HG02759 (cell line): ENCODE measurements at regions not wholly inside any gene's neighbourhood (a gene's known extent, or its start where the extent isn't known, plus 50 kb on each side); places are given as distances from the start of the nearest gene placed in this dataset.

Experiments used
- ATAC-seq: cut with Tn5 transposase; IDR thresholded peaks from one replicate; pipeline ENCODE4 v1.9.1; 2021; ENCODE audit warnings: mild to moderate bottlenecking, moderate library complexity; ENCODE audit not compliant: unreplicated experiment

DNA sequence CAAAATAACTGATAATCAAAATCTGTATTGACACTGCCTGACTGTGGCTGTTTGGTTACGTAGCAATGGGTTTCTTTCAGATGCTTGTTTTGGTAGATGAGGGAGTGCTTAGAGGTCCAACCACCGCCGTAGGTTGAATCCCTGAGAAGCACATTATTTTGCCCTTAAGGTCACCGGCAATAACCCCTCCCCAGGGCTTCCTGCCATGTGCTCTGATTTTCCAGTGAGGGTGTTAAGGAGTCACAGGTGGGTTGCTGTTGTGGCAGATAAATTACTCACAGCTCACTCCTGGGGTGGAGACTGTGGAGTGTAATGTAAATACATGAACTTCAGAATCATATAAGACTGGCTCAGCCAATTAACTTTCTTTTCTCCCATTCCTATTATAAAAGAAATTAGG is 81.5 kb upstream of the ZP4 start:
- ATAC-seq = no peak

DNA sequence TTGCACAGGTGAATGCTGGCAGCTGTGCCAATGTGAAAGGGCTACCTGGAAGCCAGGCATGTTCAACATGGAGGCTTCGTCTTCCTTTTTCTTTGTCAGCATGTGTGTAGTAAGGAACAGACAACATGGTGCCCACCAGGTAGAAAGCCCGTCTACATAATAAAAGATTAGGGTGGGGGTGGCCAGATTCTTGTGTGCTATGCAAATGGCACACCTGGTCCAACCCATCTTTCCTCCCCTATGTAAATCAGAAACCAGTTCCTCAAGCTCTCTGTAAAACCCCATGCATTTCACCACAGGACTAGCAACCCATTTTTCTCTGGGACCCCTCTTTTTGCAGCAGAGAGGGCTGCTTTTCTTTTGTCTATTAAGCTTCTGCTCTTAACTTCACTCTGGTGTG is 72.3 kb upstream of the ZP4 start:
- no peak for ATAC-seq

- no peak for ATAC-seq
These were observed 71.0 kb upstream of the ZP4 start for GRCh38 chr1:237961754-237962153.

DNA sequence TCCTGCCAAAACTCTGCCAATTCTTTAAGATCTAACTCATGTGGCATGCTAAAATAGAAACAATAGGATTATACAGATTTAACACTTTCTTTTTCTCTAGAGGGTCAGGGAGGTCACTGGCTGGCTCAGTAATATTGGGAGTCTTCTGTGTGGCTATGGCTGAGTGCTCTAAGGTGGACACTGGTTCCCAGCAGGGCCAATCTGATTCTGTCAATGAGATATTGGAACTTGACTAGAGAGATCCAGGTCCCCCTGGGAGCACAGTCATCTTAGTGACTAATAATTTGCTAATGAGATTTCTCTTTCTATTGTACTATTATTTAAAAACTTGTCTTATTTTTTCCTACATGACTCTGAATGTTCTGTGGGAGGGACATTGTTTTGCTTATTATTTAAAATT is 69.1 kb upstream of the ZP4 start:
- ATAC-seq = no peak

DNA sequence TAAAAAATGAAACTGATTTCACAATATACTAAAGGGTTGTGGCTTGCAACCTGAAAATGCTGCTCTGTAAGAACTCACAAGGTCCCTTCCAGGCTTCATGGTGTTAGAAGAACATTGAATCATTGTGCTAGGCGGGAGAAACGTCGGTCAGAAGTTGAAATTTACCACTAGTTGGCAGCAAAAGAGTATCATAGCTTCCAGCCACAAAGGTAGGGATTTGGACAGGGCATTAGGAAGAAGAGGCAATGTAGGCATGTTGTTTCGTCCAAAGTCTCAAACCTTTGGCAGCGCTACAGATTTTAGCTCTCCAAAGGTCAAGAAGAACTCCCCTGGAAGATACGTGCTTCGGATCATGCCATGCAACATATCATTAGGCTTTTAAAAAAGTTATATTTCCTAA is 62.5 kb upstream of the ZP4 start:
- no peak for ATAC-seq
